ENCODE measurements at regions not wholly inside any gene's neighbourhood (a gene's known extent, or its start where the extent isn't known, plus 50 kb on each side); places are given as distances from the start of the nearest gene placed in this dataset.
A peak's percentile ranks its signal among the peaks of the same experiment; 100 is the strongest.
"Not testable (repeated sequence)": the region's sequence is repeated elsewhere in the genome, so short reads cannot be mapped to it uniquely, and the experiment has no call there.

- Histone ChIP-seq H3K27ac (ENCODE audit: low read depth, low read length, poor library complexity, severe bottlenecking) (no peak overlapping the region), H3K9me3 (ENCODE audit: low read depth, low read length, poor library complexity, severe bottlenecking) (no peaks in the 10 kb centered on the region), H3K36me3 (ENCODE audit: insufficient read depth, low read length, poor library complexity, severe bottlenecking) (no peaks in the 10 kb centered on the region), H3K4me3 (ENCODE audit: low read depth, low read length, poor library complexity, severe bottlenecking) (no peak overlapping the region), H3K27me3 (replicated peaks; ENCODE audit: insufficient read depth, low read depth, low read length, poor library complexity) (peaks cover 5% of the 10 kb centered on the region), H3K4me1 (ENCODE audit: insufficient read depth, low read length, poor library complexity, severe bottlenecking) (peaks cover 19% of the 10 kb centered on the region)
- intact Hi-C loops (cut with micrococcal nuclease; ENCODE audit: unreplicated experiment), result no loop called here
- CTCF ChIA-PET, result no interaction called here
- DNase-seq (ENCODE audit: low spot score), result peak; percentile 57
- POLR2A ChIA-PET (ENCODE audit: low non-redundant PET), result no interaction called here
- no peak for TF ChIP-seq CTCF (conservative IDR thresholded peaks at IDR 0.05; ENCODE audit: low read depth, low read length)
- TF ChIP-seq EZH2 (IDR thresholded peaks at IDR 0.05; ENCODE audit: borderline replicate concordance, low read depth, low read length, poor library complexity, severe bottlenecking), result no peak
- BruUV-seq (replicated peaks), result no TSS peak
These were observed 336.3 kb downstream of the TFAP2A start for GRCh38 chr6:10078581-10078980.

- H3K4me3 ChIP-seq (ENCODE audit: low read depth, low read length, poor library complexity, severe bottlenecking); CTCF ChIA-PET; BruUV-seq (replicated peaks); POLR2A ChIA-PET (ENCODE audit: low non-redundant PET); H3K27ac ChIP-seq (ENCODE audit: low read depth, low read length, poor library complexity, severe bottlenecking); DNase-seq (ENCODE audit: low spot score); H3K27me3 ChIP-seq (replicated peaks; ENCODE audit: insufficient read depth, low read depth, low read length, poor library complexity); H3K9me3 ChIP-seq (ENCODE audit: low read depth, low read length, poor library complexity, severe bottlenecking); intact Hi-C loops (cut with micrococcal nuclease; ENCODE audit: unreplicated experiment); H3K36me3 ChIP-seq (ENCODE audit: insufficient read depth, low read length, poor library complexity, severe bottlenecking): not testable (repeated sequence)
- H3K4me1 ChIP-seq (ENCODE audit: insufficient read depth, low read length, poor library complexity, severe bottlenecking), result peaks cover 17% of the 10 kb centered on the region
These were observed 340.1 kb downstream of the TFAP2A start for GRCh38 chr6:10074726-10075125.

- DNase-seq (ENCODE audit: low spot score), result peak; percentile 61
- Histone ChIP-seq H3K4me1 (ENCODE audit: insufficient read depth, low read length, poor library complexity, severe bottlenecking) (peaks cover 3% of the 10 kb centered on the region), H3K36me3 (ENCODE audit: insufficient read depth, low read length, poor library complexity, severe bottlenecking) (no peaks in the 10 kb centered on the region), H3K27ac (ENCODE audit: low read depth, low read length, poor library complexity, severe bottlenecking) (no peak overlapping the region), H3K9me3 (ENCODE audit: low read depth, low read length, poor library complexity, severe bottlenecking) (no peaks in the 10 kb centered on the region), H3K4me3 (ENCODE audit: low read depth, low read length, poor library complexity, severe bottlenecking) (no peak overlapping the region), H3K27me3 (replicated peaks; ENCODE audit: insufficient read depth, low read depth, low read length, poor library complexity) (no peaks in the 10 kb centered on the region)
- TF ChIP-seq CTCF (conservative IDR thresholded peaks at IDR 0.05; ENCODE audit: low read depth, low read length) (no peak), EZH2 (IDR thresholded peaks at IDR 0.05; ENCODE audit: borderline replicate concordance, low read depth, low read length, poor library complexity, severe bottlenecking) (no peak)
- POLR2A ChIA-PET (ENCODE audit: low non-redundant PET), result no interaction called here
- intact Hi-C loops (cut with micrococcal nuclease; ENCODE audit: unreplicated experiment), result no loop called here
- BruUV-seq (replicated peaks), result no TSS peak
- CTCF ChIA-PET, result no interaction called here
These were observed 341.5 kb downstream of the TFAP2A start for GRCh38 chr6:10073341-10073740.

GRCh38 chr6:10071631-10072220 lies 343.1 kb downstream of the TFAP2A start:
- intact Hi-C loops (cut with micrococcal nuclease; ENCODE audit: unreplicated experiment), result no loop called here
- H3K27me3 ChIP-seq (replicated peaks; ENCODE audit: insufficient read depth, low read depth, low read length, poor library complexity), result peaks cover 6% of the 10 kb centered on the region
- BruUV-seq (replicated peaks), result no TSS peak
- POLR2A ChIA-PET (ENCODE audit: low non-redundant PET), result no interaction called here
- H3K4me3 ChIP-seq (ENCODE audit: low read depth, low read length, poor library complexity, severe bottlenecking), result no peak overlapping the region
- H3K4me1 ChIP-seq (ENCODE audit: insufficient read depth, low read length, poor library complexity, severe bottlenecking), result no peaks in the 10 kb centered on the region
- no peaks in the 10 kb centered on the region for H3K36me3 ChIP-seq (ENCODE audit: insufficient read depth, low read length, poor library complexity, severe bottlenecking)
- no peaks in the 10 kb centered on the region for H3K9me3 ChIP-seq (ENCODE audit: low read depth, low read length, poor library complexity, severe bottlenecking)
- CTCF ChIA-PET, result no interaction called here
- TF ChIP-seq EZH2 (IDR thresholded peaks at IDR 0.05; ENCODE audit: borderline replicate concordance, low read depth, low read length, poor library complexity, severe bottlenecking) (no peak), CTCF (conservative IDR thresholded peaks at IDR 0.05; ENCODE audit: low read depth, low read length) (no peak)
- H3K27ac ChIP-seq (ENCODE audit: low read depth, low read length, poor library complexity, severe bottlenecking), result no peak overlapping the region
- no peak for DNase-seq (ENCODE audit: low spot score)

Measured in A673 (cell line).